CD14-positive monocyte (primary cell): ENCODE measurements at regions not wholly inside any gene's neighbourhood (a gene's known extent, or its start where the extent isn't known, plus 50 kb on each side); places are given as distances from the start of the nearest gene placed in this dataset.
A peak's percentile ranks its signal among the peaks of the same experiment; 100 is the strongest.
"Not testable (repeated sequence)": the region's sequence is repeated elsewhere in the genome, so short reads cannot be mapped to it uniquely, and the experiment has no call there.

Experiments used
- DNase-seq, 3 donors: peaks; one replicate each; pipeline ENCODE4 v3.0.0-alpha.2; 2011 to 2022
- H2AFZ ChIP-seq: 2 replicates; pipeline ENCODE4 v1.6.0; 2012; ENCODE audit warnings: mild to moderate bottlenecking, low read depth, low read length, inconsistent platforms; ENCODE audit not compliant: insufficient read depth, poor library complexity, severe bottlenecking
- H3K27ac ChIP-seq, 2 donors: 1 replicate in 1 of 2; 2 replicates in 1 of 2; pipeline ENCODE4 v1.5.1; 2012 to 2013; ENCODE audit warnings: low read length in 2 of 2, control low read depth in 1 of 2, inconsistent platforms in 1 of 2, low read depth in 1 of 2, mild to moderate bottlenecking in 1 of 2
- H3K27me3 ChIP-seq, 2 donors: one replicate each; pipeline versions ENCODE4 v1.6.0 to v1.6.1; 2011 to 2013; ENCODE audit warnings: low read length in 2 of 2; ENCODE audit not compliant: control insufficient read depth in 2 of 2, insufficient read depth in 2 of 2
- H3K36me3 ChIP-seq, 2 donors: replicated peaks in 1 of 2; 1 replicate in 1 of 2; 2 replicates in 1 of 2; pipeline versions ENCODE4 v1.5.1 to v1.6.1; 2012 to 2013; ENCODE audit warnings: low read length in 2 of 2, control low read depth in 1 of 2, inconsistent platforms in 1 of 2, mild to moderate bottlenecking in 1 of 2; ENCODE audit not compliant: insufficient read depth in 2 of 2, control insufficient read depth in 1 of 2
- H3K4me1 ChIP-seq, 2 donors: 1 replicate in 1 of 2; 2 replicates in 1 of 2; pipeline versions ENCODE4 v1.5.1 to v1.6.1; 2012 to 2013; ENCODE audit warnings: low read length in 2 of 2, control low read depth in 1 of 2, inconsistent platforms in 1 of 2, mild to moderate bottlenecking in 1 of 2, moderate library complexity in 1 of 2; ENCODE audit not compliant: insufficient read depth in 2 of 2, control insufficient read depth in 1 of 2
- H3K4me2 ChIP-seq: replicated peaks from 2 replicates; pipeline ENCODE3; 2012; ENCODE audit warnings: low read length, moderate library complexity, mild to moderate bottlenecking; ENCODE audit not compliant: poor library complexity, severe bottlenecking; ENCODE audit errors: extremely low read depth
- H3K4me3 ChIP-seq, 3 experiments: fragments of 200-600 bp in 1 of 3; sonication (generic) in 1 of 3; replicated peaks in 1 of 3; 1 replicate in 2 of 3; 2 replicates in 1 of 3; pipeline ENCODE4 v1.5.1; 2011 to 2013; ENCODE audit warnings: low read length in 3 of 3, mild to moderate bottlenecking in 3 of 3, control low read depth in 2 of 3, low read depth in 2 of 3, inconsistent platforms in 1 of 3, moderate library complexity in 1 of 3
- H3K79me2 ChIP-seq: 2 replicates; pipeline ENCODE4 v1.6.0; 2012; ENCODE audit warnings: mild to moderate bottlenecking, control low read depth, inconsistent platforms, low read length, moderate library complexity; ENCODE audit not compliant: insufficient read depth
- H3K9ac ChIP-seq: 2 replicates; pipeline ENCODE4 v1.6.0; 2017; ENCODE audit warnings: low read length, mild to moderate bottlenecking; ENCODE audit not compliant: insufficient read depth, poor library complexity, severe bottlenecking
- H3K9me3 ChIP-seq, 2 donors: replicated peaks in 1 of 2; 1 replicate in 1 of 2; 2 replicates in 1 of 2; pipeline versions ENCODE4 v1.5.1 to v1.6.1; 2012 to 2013; ENCODE audit warnings: low read length in 2 of 2, control low read depth in 1 of 2; ENCODE audit not compliant: control insufficient read depth in 1 of 2, insufficient read depth in 1 of 2
- H4K20me1 ChIP-seq: 2 replicates; pipeline ENCODE4 v1.6.0; 2012; ENCODE audit warnings: mild to moderate bottlenecking, low read length, control low read depth, moderate library complexity; ENCODE audit not compliant: insufficient read depth
- H3K27ac Mint-ChIP-seq, 7 donors: one replicate each; pipeline ENCODE4 v1.8.0; 2020; ENCODE audit warnings: mild to moderate bottlenecking in 7 of 7, mixed read lengths in 7 of 7, moderate library complexity in 6 of 7, inconsistent platforms in 2 of 7
- H3K27me3 Mint-ChIP-seq, 3 donors: one replicate each; pipeline ENCODE4 v1.8.0; 2021 to 2022; ENCODE audit warnings: low read depth in 3 of 3, mild to moderate bottlenecking in 3 of 3, mixed read lengths in 3 of 3, moderate library complexity in 3 of 3, inconsistent platforms in 1 of 3
- H3K36me3 Mint-ChIP-seq, 2 donors: one replicate each; pipeline ENCODE4 v1.8.0; 2020; ENCODE audit warnings: mixed read lengths in 2 of 2, inconsistent platforms in 1 of 2, mild to moderate bottlenecking in 1 of 2
- H3K4me1 Mint-ChIP-seq: one replicate; pipeline ENCODE4 v1.8.0; 2020; ENCODE audit warnings: mild to moderate bottlenecking, mixed read lengths
- H3K4me3 Mint-ChIP-seq, 2 donors: one replicate each; pipeline ENCODE4 v1.8.0; 2020; ENCODE audit warnings: mild to moderate bottlenecking in 2 of 2, mixed read lengths in 2 of 2, moderate library complexity in 1 of 2
- H3K9me3 Mint-ChIP-seq, 7 donors: one replicate each; pipeline ENCODE4 v1.8.0; 2020 to 2022; ENCODE audit warnings: mixed read lengths in 7 of 7, mild to moderate bottlenecking in 6 of 7, moderate library complexity in 6 of 7, inconsistent platforms in 2 of 7
- WGBS: methylation state at CpG from one replicate; pipeline ENCODE4 v1.1.5; 2013; ENCODE audit warnings: missing lambda C conversion rate; ENCODE audit not compliant: insufficient coverage; 5-methylcytosine and 5-hydroxymethylcytosine counted together
- intact Hi-C, 2 donors: fragments of 100-400 bp; cut with micrococcal nuclease; formaldehyde crosslinking; loops; one replicate each; pipeline versions ENCODE4 v1.15.0 to v1.15.1; 2023
- TF ChIP-seq, protein P1 (sequence below): fragments of 200-600 bp; IDR thresholded peaks from one replicate; pipeline ENCODE4 v1.8.0; 2022; ENCODE audit warnings: antibody characterized with exemption, mild to moderate bottlenecking

DNA sequence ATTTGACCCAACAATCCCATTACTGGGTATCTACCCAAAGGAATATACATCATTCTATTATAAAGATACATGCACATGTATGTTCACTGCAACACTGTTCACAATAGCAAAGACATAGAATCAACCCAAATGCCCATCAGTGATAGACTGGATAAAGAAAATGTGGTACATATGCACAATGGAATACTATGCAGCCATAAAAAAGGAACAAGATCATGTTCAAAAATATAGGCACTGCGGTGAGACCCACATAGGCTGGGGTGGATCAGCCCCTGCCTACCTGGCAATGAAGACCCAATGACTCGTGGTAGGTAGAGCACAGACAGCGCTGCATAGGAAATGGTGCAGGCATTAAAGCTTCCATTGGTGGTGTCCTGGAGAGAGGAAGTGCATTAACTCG lies 88.6 kb upstream of the NFIL3 start:
- H3K4me2 ChIP-seq, DNase-seq, H3K4me3 Mint-ChIP-seq, H3K4me3 ChIP-seq, H2AFZ ChIP-seq, H3K9ac ChIP-seq, H4K20me1 ChIP-seq, H3K36me3 Mint-ChIP-seq, H3K79me2 ChIP-seq, H3K27me3 ChIP-seq, H3K36me3 ChIP-seq, H3K27me3 Mint-ChIP-seq, H3K27ac ChIP-seq, intact Hi-C loops: not testable (repeated sequence)
- Mint-ChIP-seq H3K4me1 (peaks cover 21% of the 10 kb centered on the region), H3K27ac (peak overlapping the region in 1 of 7 donors; percentile 13), H3K9me3 (peaks cover 10 to 20% (median 13%) of the 10 kb centered on the region in 7 donors)
- H3K9me3 ChIP-seq = peaks cover 0 to 14% of the 10 kb centered on the region in 2 donors
- peaks cover 14% of the 10 kb centered on the region in 2 donors for H3K4me1 ChIP-seq
- 100% methylated on average over 3 of the region's 4 CpGs for WGBS

DNA sequence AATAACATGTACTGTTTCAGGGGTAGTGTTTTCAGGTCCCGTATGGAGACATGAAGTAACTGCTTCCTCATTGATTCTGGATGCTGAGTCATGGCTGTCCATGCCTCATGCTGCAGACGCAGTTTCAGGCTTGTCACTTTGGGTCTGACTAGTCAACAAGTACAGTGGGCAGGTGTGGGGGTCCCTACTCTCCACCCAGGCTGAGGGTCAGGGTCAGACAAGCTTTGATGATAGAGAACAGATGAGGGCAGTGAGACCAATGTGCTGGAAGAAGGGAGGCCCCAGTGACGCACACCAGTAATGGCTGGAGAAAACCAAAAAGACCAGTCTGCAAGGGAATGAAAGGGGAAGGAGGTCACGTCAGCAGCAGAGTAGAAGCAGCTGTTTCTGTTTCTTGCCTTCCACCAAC lies 80.0 kb upstream of the NFIL3 start:
- H3K79me2 ChIP-seq = no peaks in the 10 kb centered on the region
- H4K20me1 ChIP-seq = no peaks in the 10 kb centered on the region
- H3K9ac ChIP-seq = peak overlapping the region; percentile 40
- DNase-seq = peak; percentile 65 to 78 (median 74)
- H3K9me3 Mint-ChIP-seq = no peaks in the 10 kb centered on the region
- H3K4me1 Mint-ChIP-seq = peaks cover 14% of the 10 kb centered on the region
- H3K4me3 ChIP-seq = peak overlapping the region; percentile 29 to 74 (median 39)
- H3K9me3 ChIP-seq = no peaks in the 10 kb centered on the region
- peak overlapping the region; percentile 77 for H2AFZ ChIP-seq
- H3K4me2 ChIP-seq = peak overlapping the region; percentile 71
- 0% methylated on average over 2 of the region's 4 CpGs for WGBS
- H3K27me3 ChIP-seq = no peaks in the 10 kb centered on the region
- H3K4me1 ChIP-seq = peaks cover 15 to 17% of the 10 kb centered on the region in 2 donors
- TF ChIP-seq, protein P1, sequence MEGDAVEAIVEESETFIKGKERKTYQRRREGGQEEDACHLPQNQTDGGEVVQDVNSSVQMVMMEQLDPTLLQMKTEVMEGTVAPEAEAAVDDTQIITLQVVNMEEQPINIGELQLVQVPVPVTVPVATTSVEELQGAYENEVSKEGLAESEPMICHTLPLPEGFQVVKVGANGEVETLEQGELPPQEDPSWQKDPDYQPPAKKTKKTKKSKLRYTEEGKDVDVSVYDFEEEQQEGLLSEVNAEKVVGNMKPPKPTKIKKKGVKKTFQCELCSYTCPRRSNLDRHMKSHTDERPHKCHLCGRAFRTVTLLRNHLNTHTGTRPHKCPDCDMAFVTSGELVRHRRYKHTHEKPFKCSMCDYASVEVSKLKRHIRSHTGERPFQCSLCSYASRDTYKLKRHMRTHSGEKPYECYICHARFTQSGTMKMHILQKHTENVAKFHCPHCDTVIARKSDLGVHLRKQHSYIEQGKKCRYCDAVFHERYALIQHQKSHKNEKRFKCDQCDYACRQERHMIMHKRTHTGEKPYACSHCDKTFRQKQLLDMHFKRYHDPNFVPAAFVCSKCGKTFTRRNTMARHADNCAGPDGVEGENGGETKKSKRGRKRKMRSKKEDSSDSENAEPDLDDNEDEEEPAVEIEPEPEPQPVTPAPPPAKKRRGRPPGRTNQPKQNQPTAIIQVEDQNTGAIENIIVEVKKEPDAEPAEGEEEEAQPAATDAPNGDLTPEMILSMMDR = no peak
- H3K4me3 Mint-ChIP-seq = peak overlapping the region; percentile 84 to 97
- peaks cover 2% of the 10 kb centered on the region in 3 donors for H3K27me3 Mint-ChIP-seq
- peak overlapping the region; percentile 84 to 95 (median 92) for H3K27ac Mint-ChIP-seq
- intact Hi-C loops = loop anchor here in 1 of 2 donors (2.0 kb wide), 1 partner anchor 17 kb away; no protein-coding TSS in a partner anchor
- peak overlapping the region; percentile 36 to 77 for H3K27ac ChIP-seq
- H3K36me3 ChIP-seq = no peaks in the 10 kb centered on the region
- H3K36me3 Mint-ChIP-seq = no peaks in the 10 kb centered on the region
